ENCODE measurements at regions not wholly inside any gene's neighbourhood (a gene's known extent, or its start where the extent isn't known, plus 50 kb on each side); places are given as distances from the start of the nearest gene placed in this dataset.
A peak's percentile ranks its signal among the peaks of the same experiment; 100 is the strongest.
"Not testable (repeated sequence)": the region's sequence is repeated elsewhere in the genome, so short reads cannot be mapped to it uniquely, and the experiment has no call there.

- no peak overlapping the region for H3K56ac ChIP-seq (ENCODE audit: insufficient read length, low read depth, low read length)
- no peak overlapping the region for H3K4me2 ChIP-seq (ENCODE audit: insufficient read depth, insufficient read length, low read length)
- no peaks in the 10 kb centered on the region for H3K27me3 Mint-ChIP-seq (ENCODE audit: low read depth)
- H3K23ac ChIP-seq (ENCODE audit: insufficient read length, low read depth, low read length): no peak overlapping the region
- H3K4me1 Mint-ChIP-seq: no peaks in the 10 kb centered on the region
- H3K18ac ChIP-seq (ENCODE audit: insufficient read length, low read depth, low read length): no peak overlapping the region
- no peaks in the 10 kb centered on the region for H3K4me1 ChIP-seq (ENCODE audit: insufficient read depth, low read length)
- H2AFZ ChIP-seq (ENCODE audit: low read length): no peak overlapping the region
- no peaks in the 10 kb centered on the region; a peak in 2 of 7 replicates for H3K36me3 Mint-ChIP-seq (ENCODE audit: insufficient read depth in 1 of 3, low read depth in 3 of 3)
- no peak overlapping the region for H3T11ph ChIP-seq (ENCODE audit: low read length)
- no peak for DNase-seq
- no peak overlapping the region for H4K91ac ChIP-seq (ENCODE audit: insufficient read length, low read depth, low read length)
- H2BK20ac ChIP-seq (ENCODE audit: low read depth, low read length, poor library complexity, severe bottlenecking): no peak overlapping the region
- H3K4ac ChIP-seq (ENCODE audit: low read depth, low read length): no peak overlapping the region
- no peak overlapping the region for H4K5ac ChIP-seq (ENCODE audit: insufficient read length, low read depth, low read length)
- H4K20me1 ChIP-seq (ENCODE audit: control insufficient read depth, insufficient read depth, insufficient read length): no peaks in the 10 kb centered on the region
- H3K9me3 Mint-ChIP-seq: peaks cover 0 to 2% of the 10 kb centered on the region in 2 experiments; a peak in 2 of 5 replicates
- no peak overlapping the region for H3K14ac ChIP-seq (ENCODE audit: insufficient read depth, low read length)
- H3K27ac Mint-ChIP-seq: no peak overlapping the region
- H3K23me2 ChIP-seq (ENCODE audit: insufficient read length, low read depth, low read length, poor library complexity, severe bottlenecking): no peaks in the 10 kb centered on the region
- H3K9ac ChIP-seq (ENCODE audit: extremely low read depth, insufficient read length, low read length): no peak overlapping the region
- H2BK5ac ChIP-seq (ENCODE audit: insufficient read length, low read length): no peak overlapping the region
- no peaks in the 10 kb centered on the region for H3K27me3 ChIP-seq (ENCODE audit: insufficient read depth, low read length)
- H2BK120ac ChIP-seq (ENCODE audit: low read depth, low read length, poor library complexity, severe bottlenecking): no peak overlapping the region
- H3K79me1 ChIP-seq (ENCODE audit: insufficient read depth, low read depth, low read length, poor library complexity, severe bottlenecking): no peaks in the 10 kb centered on the region
- H2BK15ac ChIP-seq (ENCODE audit: low read depth, low read length): no peak overlapping the region
- H3K4me3 Mint-ChIP-seq: no peak overlapping the region
- H2AK5ac ChIP-seq (ENCODE audit: insufficient read length, low read length): no peak overlapping the region
- H3K27ac ChIP-seq (ENCODE audit: insufficient read length, low read depth, low read length): no peak overlapping the region
- no peak for TF ChIP-seq CTCF (conservative IDR thresholded peaks at IDR 0.05)
- no peaks in the 10 kb centered on the region for H3K79me2 ChIP-seq (ENCODE audit: insufficient read depth, low read length)
- no peak overlapping the region for H4K8ac ChIP-seq (replicated peaks; ENCODE audit: insufficient read length, low read depth, low read length)
- no peaks in the 10 kb centered on the region for H3K9me3 ChIP-seq (ENCODE audit: control insufficient read depth, low read depth, low read length)
- no peak overlapping the region for H2BK12ac ChIP-seq (ENCODE audit: insufficient read length, low read depth, low read length)
Measured at GRCh38 chr12:23282701-23283100, 657.7 kb downstream of the ETNK1 start.

- H3K36me3 Mint-ChIP-seq (ENCODE audit: insufficient read depth in 1 of 3, low read depth in 3 of 3); H2BK15ac ChIP-seq (ENCODE audit: low read depth, low read length); H3T11ph ChIP-seq (ENCODE audit: low read length); H3K14ac ChIP-seq (ENCODE audit: insufficient read depth, low read length); H3K4me1 ChIP-seq (ENCODE audit: insufficient read depth, low read length); H3K23me2 ChIP-seq (ENCODE audit: insufficient read length, low read depth, low read length, poor library complexity, severe bottlenecking); H2BK5ac ChIP-seq (ENCODE audit: insufficient read length, low read length); H4K5ac ChIP-seq (ENCODE audit: insufficient read length, low read depth, low read length); H3K9me3 ChIP-seq (ENCODE audit: control insufficient read depth, low read depth, low read length); H4K91ac ChIP-seq (ENCODE audit: insufficient read length, low read depth, low read length); DNase-seq; H3K27me3 ChIP-seq (ENCODE audit: insufficient read depth, low read length); H3K79me2 ChIP-seq (ENCODE audit: insufficient read depth, low read length); H2AK5ac ChIP-seq (ENCODE audit: insufficient read length, low read length); H2BK20ac ChIP-seq (ENCODE audit: low read depth, low read length, poor library complexity, severe bottlenecking); H4K20me1 ChIP-seq (ENCODE audit: control insufficient read depth, insufficient read depth, insufficient read length); H3K79me1 ChIP-seq (ENCODE audit: insufficient read depth, low read depth, low read length, poor library complexity, severe bottlenecking); H4K8ac ChIP-seq (replicated peaks; ENCODE audit: insufficient read length, low read depth, low read length); H3K4me1 Mint-ChIP-seq; H3K4me3 Mint-ChIP-seq; H3K27ac ChIP-seq (ENCODE audit: insufficient read length, low read depth, low read length); H3K4ac ChIP-seq (ENCODE audit: low read depth, low read length); H3K23ac ChIP-seq (ENCODE audit: insufficient read length, low read depth, low read length); H2BK120ac ChIP-seq (ENCODE audit: low read depth, low read length, poor library complexity, severe bottlenecking); H3K9me3 Mint-ChIP-seq; H2AFZ ChIP-seq (ENCODE audit: low read length); H3K4me2 ChIP-seq (ENCODE audit: insufficient read depth, insufficient read length, low read length); H3K27me3 Mint-ChIP-seq (ENCODE audit: low read depth); H3K9ac ChIP-seq (ENCODE audit: extremely low read depth, insufficient read length, low read length); H3K18ac ChIP-seq (ENCODE audit: insufficient read length, low read depth, low read length); H3K56ac ChIP-seq (ENCODE audit: insufficient read length, low read depth, low read length); H2BK12ac ChIP-seq (ENCODE audit: insufficient read length, low read depth, low read length): not testable (repeated sequence)
- peak overlapping the region in 2 of 3 experiments; percentile 21 to 27; a peak in 1 of 7 replicates for H3K27ac Mint-ChIP-seq
- WGBS (ENCODE audit: extremely low coverage, insufficient read length, low lambda C conversion rate): no CpG with 5 or more reads among the region's 57 CpGs
Measured at GRCh38 chr12:23285764-23286530, 661.0 kb downstream of the ETNK1 start.
